ENCODE measurements at regions not wholly inside any gene's neighbourhood (a gene's known extent, or its start where the extent isn't known, plus 50 kb on each side); places are given as distances from the start of the nearest gene placed in this dataset.

DNA sequence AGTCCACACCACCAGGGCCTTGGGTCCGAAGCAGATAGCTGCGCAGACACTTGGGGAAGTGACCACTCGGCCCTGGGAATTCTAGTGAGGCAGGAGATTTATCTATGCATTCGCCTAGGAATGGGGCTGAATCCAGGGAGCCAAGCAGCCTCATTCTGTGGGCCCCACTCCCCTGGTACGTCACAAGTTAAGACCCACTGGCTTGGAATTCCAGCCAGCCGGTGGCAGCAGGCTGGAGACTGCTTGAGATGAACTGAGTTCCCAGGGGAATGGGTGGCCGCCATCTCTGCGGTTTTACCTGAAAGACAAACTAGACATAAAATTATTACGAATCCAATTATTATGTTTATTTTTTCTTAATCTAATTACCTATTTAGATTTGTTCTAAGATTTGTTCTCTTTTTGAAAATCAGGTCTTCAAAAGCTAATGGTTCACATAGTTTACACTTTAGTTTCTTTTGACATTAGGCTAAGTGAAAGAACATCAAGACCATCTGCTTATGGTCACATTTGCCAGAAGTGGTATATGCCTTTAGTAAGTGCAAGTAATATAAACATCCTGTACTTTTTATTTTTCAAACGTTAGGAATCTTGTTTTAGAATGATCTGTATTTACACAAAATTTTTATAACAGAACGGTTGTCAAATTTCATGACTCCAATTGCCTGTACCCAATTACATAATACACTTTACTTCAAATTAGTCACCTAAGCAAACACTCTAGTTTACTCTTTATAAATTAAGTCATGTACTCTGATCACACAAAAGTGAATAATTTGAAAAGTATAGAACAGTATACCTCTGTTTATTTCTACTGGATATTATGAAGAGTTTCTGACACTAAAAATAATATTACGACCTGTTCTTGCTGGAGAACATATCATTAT lies 74.4 kb downstream of the SLITRK6 start:
- Histone ChIP-seq H3K9ac (ENCODE audit: low read length) (no peak overlapping the region), H3K9me2 (ENCODE audit: low read depth, low read length) (no peaks in the 10 kb centered on the region), H3K27ac (ENCODE audit: low read depth, low read length, poor library complexity, severe bottlenecking) (no peak overlapping the region)

DNA sequence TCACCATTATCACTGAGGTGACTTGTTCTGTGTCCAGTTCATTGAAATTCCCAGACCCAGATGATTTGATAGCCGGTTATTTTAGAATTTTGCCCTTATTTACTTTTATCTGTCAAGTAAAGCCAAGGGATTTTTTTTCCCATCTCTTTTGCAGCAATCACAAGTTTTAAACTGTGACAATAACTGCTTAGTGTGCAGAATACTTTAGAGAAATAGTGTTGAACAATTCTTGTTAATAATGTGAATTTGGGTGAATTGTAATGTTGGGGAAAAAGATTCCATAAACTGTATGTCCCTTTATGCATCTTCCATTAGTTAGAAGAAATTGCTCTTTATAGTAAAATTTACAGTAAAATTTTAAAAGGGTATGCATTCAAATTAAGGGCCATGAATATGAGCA lies 79.5 kb downstream of the SLITRK6 start:
- TF ChIP-seq, protein P1, sequence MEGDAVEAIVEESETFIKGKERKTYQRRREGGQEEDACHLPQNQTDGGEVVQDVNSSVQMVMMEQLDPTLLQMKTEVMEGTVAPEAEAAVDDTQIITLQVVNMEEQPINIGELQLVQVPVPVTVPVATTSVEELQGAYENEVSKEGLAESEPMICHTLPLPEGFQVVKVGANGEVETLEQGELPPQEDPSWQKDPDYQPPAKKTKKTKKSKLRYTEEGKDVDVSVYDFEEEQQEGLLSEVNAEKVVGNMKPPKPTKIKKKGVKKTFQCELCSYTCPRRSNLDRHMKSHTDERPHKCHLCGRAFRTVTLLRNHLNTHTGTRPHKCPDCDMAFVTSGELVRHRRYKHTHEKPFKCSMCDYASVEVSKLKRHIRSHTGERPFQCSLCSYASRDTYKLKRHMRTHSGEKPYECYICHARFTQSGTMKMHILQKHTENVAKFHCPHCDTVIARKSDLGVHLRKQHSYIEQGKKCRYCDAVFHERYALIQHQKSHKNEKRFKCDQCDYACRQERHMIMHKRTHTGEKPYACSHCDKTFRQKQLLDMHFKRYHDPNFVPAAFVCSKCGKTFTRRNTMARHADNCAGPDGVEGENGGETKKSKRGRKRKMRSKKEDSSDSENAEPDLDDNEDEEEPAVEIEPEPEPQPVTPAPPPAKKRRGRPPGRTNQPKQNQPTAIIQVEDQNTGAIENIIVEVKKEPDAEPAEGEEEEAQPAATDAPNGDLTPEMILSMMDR (IDR thresholded peaks at IDR 0.05; ENCODE audit: low read length) = no peak
- TF ChIP-seq EZH2 (IDR thresholded peaks at IDR 0.05; ENCODE audit: borderline replicate concordance, low read length) = no peak
- Histone ChIP-seq H3F3A (ENCODE audit: insufficient read depth, low read length) (no peaks in the 10 kb centered on the region), H3K36me3 (ENCODE audit: insufficient read depth, low read length) (no peaks in the 10 kb centered on the region)

More for the DNA sequence above, 74.4 kb downstream of the SLITRK6 start:
- H3K4me1 ChIP-seq (ENCODE audit: insufficient read depth, low read length, severe bottlenecking) = no peaks in the 10 kb centered on the region
- no peaks in the 10 kb centered on the region for H3K36me3 ChIP-seq (ENCODE audit: insufficient read depth, low read length)
- H3K79me2 ChIP-seq (ENCODE audit: insufficient read depth, low read length) = no peaks in the 10 kb centered on the region
- H3K9me3 ChIP-seq (ENCODE audit: low read length) = no peaks in the 10 kb centered on the region
- no peaks in the 10 kb centered on the region for H3K27me3 ChIP-seq (ENCODE audit: insufficient read depth, low read length)
- no peak overlapping the region for H2AFZ ChIP-seq (ENCODE audit: low read length)
- no peaks in the 10 kb centered on the region for H3F3A ChIP-seq (ENCODE audit: insufficient read depth, low read length)
- TF ChIP-seq, protein P1 (IDR thresholded peaks at IDR 0.05; ENCODE audit: low read length) = no peak
- no peak for TF ChIP-seq EZH2 (IDR thresholded peaks at IDR 0.05; ENCODE audit: borderline replicate concordance, low read length)
- no peak overlapping the region for H3K4me3 ChIP-seq (ENCODE audit: low read depth, low read length, poor library complexity, severe bottlenecking)
- H3K4me2 ChIP-seq (ENCODE audit: low read length) = no peak overlapping the region
- H4K20me1 ChIP-seq (ENCODE audit: insufficient read depth, low read length) = no peaks in the 10 kb centered on the region

DNA sequence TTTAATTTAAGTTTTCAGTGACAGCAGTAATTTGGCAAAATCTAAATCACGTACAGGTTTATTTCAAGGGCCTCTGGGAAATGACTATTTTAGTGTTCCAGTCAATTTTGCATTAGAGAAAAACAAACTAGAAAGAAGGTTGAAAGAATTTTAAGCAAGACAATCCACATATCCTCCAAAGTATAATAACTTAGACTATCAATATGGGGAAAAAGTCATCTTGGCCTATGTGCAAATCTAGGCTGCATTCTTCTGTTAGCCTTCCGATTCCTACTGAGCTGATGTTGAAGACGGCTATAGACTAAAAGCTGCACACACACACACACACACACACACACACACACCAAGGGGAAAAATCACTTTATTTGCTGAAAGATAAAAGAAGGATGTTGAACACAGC lies 81.3 kb downstream of the SLITRK6 start:
- no peak for TF ChIP-seq EZH2 (IDR thresholded peaks at IDR 0.05; ENCODE audit: borderline replicate concordance, low read length)
- TF ChIP-seq, protein P1 (IDR thresholded peaks at IDR 0.05; ENCODE audit: low read length) = no peak
- no peak overlapping the region for H3K4me3 ChIP-seq (ENCODE audit: low read depth, low read length, poor library complexity, severe bottlenecking)
- no peak overlapping the region for H3K27ac ChIP-seq (ENCODE audit: low read depth, low read length, poor library complexity, severe bottlenecking)
- no peaks in the 10 kb centered on the region for H3K9me3 ChIP-seq (ENCODE audit: low read length)
- no peaks in the 10 kb centered on the region for H3K79me2 ChIP-seq (ENCODE audit: insufficient read depth, low read length)
- H3K9me2 ChIP-seq (ENCODE audit: low read depth, low read length) = no peaks in the 10 kb centered on the region
- no peak overlapping the region for H3K4me2 ChIP-seq (ENCODE audit: low read length)
- H3K27me3 ChIP-seq (ENCODE audit: insufficient read depth, low read length) = no peaks in the 10 kb centered on the region
- H3K9ac ChIP-seq (ENCODE audit: low read length) = no peak overlapping the region
- no peaks in the 10 kb centered on the region for H3K36me3 ChIP-seq (ENCODE audit: insufficient read depth, low read length)
- H3K4me1 ChIP-seq (ENCODE audit: insufficient read depth, low read length, severe bottlenecking) = no peaks in the 10 kb centered on the region
- H4K20me1 ChIP-seq (ENCODE audit: insufficient read depth, low read length) = no peaks in the 10 kb centered on the region
- H2AFZ ChIP-seq (ENCODE audit: low read length) = no peak overlapping the region
- H3F3A ChIP-seq (ENCODE audit: insufficient read depth, low read length) = no peaks in the 10 kb centered on the region

More for the DNA sequence above, 79.5 kb downstream of the SLITRK6 start:
- no peaks in the 10 kb centered on the region for H3K27me3 ChIP-seq (ENCODE audit: insufficient read depth, low read length)
- H3K9me2 ChIP-seq (ENCODE audit: low read depth, low read length) = no peaks in the 10 kb centered on the region
- H3K9ac ChIP-seq (ENCODE audit: low read length) = no peak overlapping the region
- no peaks in the 10 kb centered on the region for H4K20me1 ChIP-seq (ENCODE audit: insufficient read depth, low read length)
- H3K27ac ChIP-seq (ENCODE audit: low read depth, low read length, poor library complexity, severe bottlenecking) = no peak overlapping the region
- H3K4me3 ChIP-seq (ENCODE audit: low read depth, low read length, poor library complexity, severe bottlenecking) = no peak overlapping the region
- H3K79me2 ChIP-seq (ENCODE audit: insufficient read depth, low read length) = no peaks in the 10 kb centered on the region
- H3K4me2 ChIP-seq (ENCODE audit: low read length) = no peak overlapping the region
- H2AFZ ChIP-seq (ENCODE audit: low read length) = no peak overlapping the region
- no peaks in the 10 kb centered on the region for H3K4me1 ChIP-seq (ENCODE audit: insufficient read depth, low read length, severe bottlenecking)
- H3K9me3 ChIP-seq (ENCODE audit: low read length) = no peaks in the 10 kb centered on the region
